HCT116 (cell line): ENCODE measurements at regions not wholly inside any gene's neighbourhood (a gene's known extent, or its start where the extent isn't known, plus 50 kb on each side); places are given as distances from the start of the nearest gene placed in this dataset.

Source experiments
- CEBPB ChIP-seq: IDR thresholded peaks from 2 replicates; pipeline ENCODE4 v1.6.1; 2012; ENCODE audit warnings: low read depth
- TF ChIP-seq, protein P1 (sequence below): IDR thresholded peaks from 2 replicates; pipeline ENCODE4 v1.6.1; 2012; ENCODE audit warnings: low read depth
- TF ChIP-seq, protein P2 (sequence below), 3 experiments: fragments of 200-600 bp in 1 of 3; sonication (generic) in 1 of 3; IDR thresholded peaks in 2 of 3; conservative IDR thresholded peaks in 1 of 3; 2 replicates each; pipeline ENCODE4 v1.5.1; 2012 to 2017; ENCODE audit warnings: low read depth in 2 of 3, low read length in 2 of 3, antibody characterized with exemption in 1 of 3, borderline replicate concordance in 1 of 3, control low read depth in 1 of 3, mild to moderate bottlenecking in 1 of 3, mixed read lengths in 1 of 3, mixed run types in 1 of 3, moderate library complexity in 1 of 3; ENCODE audit not compliant: insufficient read depth in 1 of 3

DNA sequence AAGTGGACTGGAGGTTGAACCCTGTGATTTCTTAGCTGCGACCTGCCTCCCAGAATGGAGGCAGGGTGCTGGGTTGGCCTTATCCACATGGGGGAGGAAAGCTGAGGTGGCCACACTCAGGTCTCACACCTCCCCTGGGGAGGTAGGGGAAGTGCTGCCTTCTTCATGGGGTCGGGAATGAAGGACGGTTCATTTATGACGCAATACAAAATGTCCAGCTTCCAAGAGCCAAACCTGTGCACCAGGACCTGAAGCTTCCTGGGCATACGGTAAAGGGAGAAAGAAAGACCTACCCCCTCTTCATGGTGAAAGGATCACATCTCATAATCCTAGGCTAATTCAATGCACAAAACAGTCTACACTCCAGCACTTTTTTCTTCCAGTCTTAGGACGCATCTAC, 150.6 kb upstream of the CDYL start:
- TF ChIP-seq CEBPB, result no peak
- TF ChIP-seq, protein P1, sequence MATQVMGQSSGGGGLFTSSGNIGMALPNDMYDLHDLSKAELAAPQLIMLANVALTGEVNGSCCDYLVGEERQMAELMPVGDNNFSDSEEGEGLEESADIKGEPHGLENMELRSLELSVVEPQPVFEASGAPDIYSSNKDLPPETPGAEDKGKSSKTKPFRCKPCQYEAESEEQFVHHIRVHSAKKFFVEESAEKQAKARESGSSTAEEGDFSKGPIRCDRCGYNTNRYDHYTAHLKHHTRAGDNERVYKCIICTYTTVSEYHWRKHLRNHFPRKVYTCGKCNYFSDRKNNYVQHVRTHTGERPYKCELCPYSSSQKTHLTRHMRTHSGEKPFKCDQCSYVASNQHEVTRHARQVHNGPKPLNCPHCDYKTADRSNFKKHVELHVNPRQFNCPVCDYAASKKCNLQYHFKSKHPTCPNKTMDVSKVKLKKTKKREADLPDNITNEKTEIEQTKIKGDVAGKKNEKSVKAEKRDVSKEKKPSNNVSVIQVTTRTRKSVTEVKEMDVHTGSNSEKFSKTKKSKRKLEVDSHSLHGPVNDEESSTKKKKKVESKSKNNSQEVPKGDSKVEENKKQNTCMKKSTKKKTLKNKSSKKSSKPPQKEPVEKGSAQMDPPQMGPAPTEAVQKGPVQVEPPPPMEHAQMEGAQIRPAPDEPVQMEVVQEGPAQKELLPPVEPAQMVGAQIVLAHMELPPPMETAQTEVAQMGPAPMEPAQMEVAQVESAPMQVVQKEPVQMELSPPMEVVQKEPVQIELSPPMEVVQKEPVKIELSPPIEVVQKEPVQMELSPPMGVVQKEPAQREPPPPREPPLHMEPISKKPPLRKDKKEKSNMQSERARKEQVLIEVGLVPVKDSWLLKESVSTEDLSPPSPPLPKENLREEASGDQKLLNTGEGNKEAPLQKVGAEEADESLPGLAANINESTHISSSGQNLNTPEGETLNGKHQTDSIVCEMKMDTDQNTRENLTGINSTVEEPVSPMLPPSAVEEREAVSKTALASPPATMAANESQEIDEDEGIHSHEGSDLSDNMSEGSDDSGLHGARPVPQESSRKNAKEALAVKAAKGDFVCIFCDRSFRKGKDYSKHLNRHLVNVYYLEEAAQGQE, result no peak
- TF ChIP-seq, protein P2, sequence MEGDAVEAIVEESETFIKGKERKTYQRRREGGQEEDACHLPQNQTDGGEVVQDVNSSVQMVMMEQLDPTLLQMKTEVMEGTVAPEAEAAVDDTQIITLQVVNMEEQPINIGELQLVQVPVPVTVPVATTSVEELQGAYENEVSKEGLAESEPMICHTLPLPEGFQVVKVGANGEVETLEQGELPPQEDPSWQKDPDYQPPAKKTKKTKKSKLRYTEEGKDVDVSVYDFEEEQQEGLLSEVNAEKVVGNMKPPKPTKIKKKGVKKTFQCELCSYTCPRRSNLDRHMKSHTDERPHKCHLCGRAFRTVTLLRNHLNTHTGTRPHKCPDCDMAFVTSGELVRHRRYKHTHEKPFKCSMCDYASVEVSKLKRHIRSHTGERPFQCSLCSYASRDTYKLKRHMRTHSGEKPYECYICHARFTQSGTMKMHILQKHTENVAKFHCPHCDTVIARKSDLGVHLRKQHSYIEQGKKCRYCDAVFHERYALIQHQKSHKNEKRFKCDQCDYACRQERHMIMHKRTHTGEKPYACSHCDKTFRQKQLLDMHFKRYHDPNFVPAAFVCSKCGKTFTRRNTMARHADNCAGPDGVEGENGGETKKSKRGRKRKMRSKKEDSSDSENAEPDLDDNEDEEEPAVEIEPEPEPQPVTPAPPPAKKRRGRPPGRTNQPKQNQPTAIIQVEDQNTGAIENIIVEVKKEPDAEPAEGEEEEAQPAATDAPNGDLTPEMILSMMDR (IDR thresholded peaks at IDR 0.05 in 2 of 3, conservative IDR thresholded peaks at IDR 0.05 in 1 of 3; ENCODE audit: borderline replicate concordance in 1 of 3, insufficient read depth in 1 of 3, low read depth in 2 of 3, low read length in 2 of 3), result no peak
